Natural killer cell treated with Interleukin-12 subunit alpha and Interleukin-12 subunit beta and Interleukin-15 and Interleukin-18, amount 100 ng/mL, for 72 hours (primary cell): ENCODE measurements at regions not wholly inside any gene's neighbourhood (a gene's known extent, or its start where the extent isn't known, plus 50 kb on each side); places are given as distances from the start of the nearest gene placed in this dataset.

Source experiments
- ATAC-seq, 2 donors: fragments of 150-1000 bp; cut with Tn5 transposase in 1 of 2; sonication (Bioruptor Pico), chemical (Tn5 transposase) in 1 of 2; 2 replicates each; pipeline ENCODE4 v1.10.0; 2021
- DNase-seq: peaks from one replicate; pipeline ENCODE4 v3.0.0; 2022; ENCODE audit warnings: low spot score
- H3K27ac Mint-ChIP-seq, 2 donors: 1 replicate in 1 of 2; 2 replicates in 1 of 2; pipeline ENCODE4 v1.8.0; 2022; ENCODE audit warnings: mixed read lengths in 2 of 2, mild to moderate bottlenecking in 1 of 2, moderate library complexity in 1 of 2
- H3K27me3 Mint-ChIP-seq, 2 donors: 1 replicate in 1 of 2; 2 replicates in 1 of 2; pipeline ENCODE4 v1.8.0; 2022; ENCODE audit warnings: mixed read lengths in 2 of 2
- H3K36me3 Mint-ChIP-seq: one replicate; pipeline ENCODE4 v1.8.0; 2022; ENCODE audit warnings: mixed read lengths
- H3K4me1 Mint-ChIP-seq, 2 donors: 1 replicate in 1 of 2; 2 replicates in 1 of 2; pipeline ENCODE4 v1.8.0; 2022; ENCODE audit warnings: low read depth in 2 of 2, mixed read lengths in 2 of 2, mild to moderate bottlenecking in 1 of 2
- H3K4me3 Mint-ChIP-seq: one replicate; pipeline ENCODE4 v1.8.0; 2022; ENCODE audit warnings: mixed read lengths
- H3K9me3 Mint-ChIP-seq: 2 replicates; pipeline ENCODE4 v1.8.0; 2022; ENCODE audit warnings: mixed read lengths

DNA sequence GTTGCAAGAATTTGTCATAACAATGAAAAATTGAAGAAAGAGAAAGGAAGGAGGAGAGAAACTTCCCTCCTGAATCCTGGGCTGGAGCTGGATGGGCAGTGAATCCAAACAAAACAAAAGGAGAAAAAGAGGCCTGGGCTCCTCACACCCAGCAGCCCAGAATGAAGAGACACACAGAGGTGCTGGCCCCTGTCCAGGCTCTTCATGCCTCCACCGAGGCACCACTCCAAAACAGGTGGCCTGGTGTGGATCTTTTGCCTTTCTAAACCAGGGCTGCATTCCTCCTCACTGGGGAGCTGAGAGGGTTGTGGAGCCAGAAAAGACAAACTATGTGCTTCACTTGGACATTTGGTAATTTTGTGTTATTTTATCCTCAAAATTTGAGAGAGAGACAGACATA lies 76.0 kb downstream of the FAM124B start:
- Mint-ChIP-seq H3K36me3 (no peaks in the 10 kb centered on the region), H3K4me3 (no peak overlapping the region), H3K27ac (no peak overlapping the region), H3K9me3 (no peaks in the 10 kb centered on the region), H3K4me1 (no peaks in the 10 kb centered on the region), H3K27me3 (peaks cover 27 to 47% of the 10 kb centered on the region in 2 donors)
- DNase-seq (no peak), ATAC-seq (no peak)

DNA sequence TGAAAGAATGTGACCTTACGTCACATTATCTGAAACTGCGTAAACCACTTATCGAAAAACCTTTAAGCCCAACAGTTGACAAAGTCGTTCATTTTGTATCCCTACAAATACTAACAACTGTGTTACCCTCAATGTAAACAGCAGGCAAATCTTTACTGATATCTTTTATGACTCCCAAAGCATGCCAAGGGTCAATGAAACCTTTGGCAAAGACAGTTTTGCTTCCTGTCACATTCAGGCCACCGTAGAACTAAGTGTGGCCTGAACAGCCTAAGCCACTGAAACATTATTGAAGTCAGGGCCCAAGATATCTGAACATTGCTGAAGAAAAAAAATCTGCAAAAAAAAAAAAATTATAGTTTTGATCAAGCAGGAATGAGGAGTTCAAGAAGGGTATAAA lies 77.3 kb downstream of the FAM124B start:
- DNase-seq (no peak), ATAC-seq (no peak)
- Mint-ChIP-seq H3K27ac (no peak overlapping the region), H3K36me3 (no peaks in the 10 kb centered on the region), H3K9me3 (no peaks in the 10 kb centered on the region), H3K27me3 (peaks cover 36 to 47% of the 10 kb centered on the region in 2 donors), H3K4me1 (no peaks in the 10 kb centered on the region), H3K4me3 (no peak overlapping the region)

DNA sequence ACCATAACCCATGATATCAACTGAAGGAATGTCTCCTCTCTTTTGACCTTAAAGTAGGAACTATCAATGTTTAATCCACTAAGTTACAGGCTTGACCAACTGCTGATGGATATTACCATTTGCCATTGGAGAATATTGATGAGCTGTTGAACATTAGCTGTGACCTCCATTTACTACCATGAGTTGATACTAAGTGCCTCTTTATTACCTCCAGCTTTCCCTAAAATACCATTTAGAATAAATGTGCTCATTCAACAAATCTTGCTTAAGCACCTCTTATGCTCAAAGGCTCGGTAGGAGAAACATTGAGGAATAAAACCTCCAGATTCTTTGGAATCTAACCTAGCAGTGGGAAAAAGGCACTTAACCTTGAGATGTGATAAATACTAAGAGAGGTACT lies 81.2 kb downstream of the FAM124B start:
- H3K9me3 Mint-ChIP-seq, result no peaks in the 10 kb centered on the region
- no peak for ATAC-seq
- no peaks in the 10 kb centered on the region for H3K36me3 Mint-ChIP-seq
- H3K27ac Mint-ChIP-seq, result no peak overlapping the region
- no peak overlapping the region for H3K4me3 Mint-ChIP-seq
- no peaks in the 10 kb centered on the region for H3K4me1 Mint-ChIP-seq
- H3K27me3 Mint-ChIP-seq, result peaks cover 24 to 37% of the 10 kb centered on the region in 2 donors
- DNase-seq, result no peak

DNA sequence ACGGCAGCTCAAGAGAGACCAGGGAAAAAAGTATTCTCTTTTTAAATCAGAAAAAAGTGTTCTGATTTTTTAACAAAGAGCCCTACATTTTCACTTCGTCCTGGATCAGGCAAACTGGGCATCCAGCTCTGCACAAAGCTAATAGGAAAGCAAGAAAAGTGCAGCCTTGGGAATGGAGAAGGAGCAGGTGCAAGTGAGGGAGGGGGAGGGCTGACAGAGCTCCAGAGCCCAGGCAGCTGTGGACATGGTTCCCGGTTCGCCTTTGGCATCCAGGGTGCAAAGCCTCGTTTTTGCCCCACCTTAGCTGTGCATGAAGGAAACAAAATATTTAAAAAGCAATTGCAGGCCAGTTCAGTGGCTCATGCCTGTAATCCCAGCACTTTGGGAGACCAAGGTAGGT lies 82.2 kb downstream of the FAM124B start:
- Mint-ChIP-seq H3K4me3 (no peak overlapping the region), H3K9me3 (no peaks in the 10 kb centered on the region), H3K27me3 (peaks cover 26 to 41% of the 10 kb centered on the region in 2 donors), H3K4me1 (no peaks in the 10 kb centered on the region), H3K27ac (no peak overlapping the region), H3K36me3 (no peaks in the 10 kb centered on the region)
- no peak for ATAC-seq
- DNase-seq, result no peak

DNA sequence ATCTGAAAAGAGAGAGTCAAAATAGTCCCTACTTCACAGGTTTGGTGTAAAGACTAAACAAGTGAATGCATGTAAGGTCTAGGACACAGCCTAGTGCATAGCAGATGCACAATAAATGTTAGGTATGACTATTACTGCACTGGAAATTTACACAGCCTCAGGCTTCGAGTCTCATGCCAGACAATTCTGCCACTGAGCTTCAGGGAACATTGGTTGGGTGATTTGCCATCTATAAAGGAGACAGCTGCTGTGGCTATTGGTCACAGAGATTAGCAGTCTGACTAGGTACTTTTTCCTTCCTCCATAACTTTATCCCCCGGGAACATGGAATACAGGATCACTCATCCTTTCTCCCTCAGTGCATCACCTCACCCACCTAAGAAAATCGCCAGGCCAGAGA lies 89.2 kb downstream of the FAM124B start:
- no peaks in the 10 kb centered on the region for H3K9me3 Mint-ChIP-seq
- H3K36me3 Mint-ChIP-seq, result no peaks in the 10 kb centered on the region
- no peak overlapping the region for H3K27ac Mint-ChIP-seq
- H3K4me1 Mint-ChIP-seq, result no peaks in the 10 kb centered on the region
- ATAC-seq (no peak), DNase-seq (no peak)
- peaks cover 23 to 66% of the 10 kb centered on the region in 2 donors for H3K27me3 Mint-ChIP-seq
- no peak overlapping the region for H3K4me3 Mint-ChIP-seq

DNA sequence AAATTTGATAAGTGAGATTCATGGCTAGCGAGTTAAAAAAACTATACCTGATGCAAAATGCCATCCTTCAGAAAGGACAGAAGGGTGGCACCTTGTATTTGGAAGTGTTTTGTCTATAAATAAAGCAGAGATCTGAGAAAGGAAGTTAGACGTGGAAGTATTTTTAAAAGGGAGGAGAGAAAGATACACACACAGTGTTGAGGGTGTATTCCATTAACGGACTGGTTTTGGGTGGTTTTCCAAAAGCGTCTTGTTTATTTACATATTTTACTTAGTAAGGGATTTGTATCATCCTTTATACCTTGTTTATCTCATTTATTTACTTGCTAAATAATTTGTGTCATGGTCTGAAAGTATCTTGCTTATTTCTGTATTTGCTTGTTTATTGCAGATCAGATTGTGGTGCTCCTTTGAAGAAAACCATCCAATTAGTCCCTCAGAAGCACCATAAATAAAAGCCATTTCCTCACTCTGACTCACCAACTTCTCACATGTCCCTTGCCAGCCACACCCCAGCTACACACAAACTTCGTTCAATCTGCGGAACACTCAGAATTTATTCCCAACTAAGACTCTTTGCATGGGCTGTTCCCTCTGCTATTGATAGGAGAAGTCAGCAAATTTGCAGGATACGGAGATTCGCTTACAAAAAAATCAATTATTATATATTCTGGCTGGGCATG lies 90.8 kb downstream of the FAM124B start:
- Mint-ChIP-seq H3K36me3 (no peaks in the 10 kb centered on the region), H3K4me3 (no peak overlapping the region), H3K4me1 (no peaks in the 10 kb centered on the region), H3K27me3 (peaks cover 20 to 57% of the 10 kb centered on the region in 2 donors), H3K27ac (no peak overlapping the region), H3K9me3 (no peaks in the 10 kb centered on the region)
- no peak for DNase-seq
- no peak for ATAC-seq

DNA sequence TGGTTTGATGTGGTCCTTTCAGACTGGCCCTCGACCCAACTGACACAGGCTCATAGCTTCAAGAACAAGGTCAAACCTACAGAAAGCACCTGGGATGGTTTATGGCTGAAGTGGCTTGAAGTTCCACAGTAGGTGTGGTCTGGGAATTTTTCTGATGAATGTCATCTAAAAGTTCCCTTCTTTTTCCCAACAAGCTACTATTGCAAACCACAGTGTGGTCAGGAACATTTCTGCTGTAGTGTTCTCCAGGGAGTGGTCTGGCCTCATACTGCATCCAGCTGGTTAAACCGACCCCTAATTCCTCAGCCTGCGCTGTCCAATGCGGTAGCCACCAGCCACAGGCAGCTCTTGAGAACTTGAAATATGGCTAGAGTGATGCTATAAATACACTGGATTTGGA lies 92.7 kb downstream of the FAM124B start:
- Mint-ChIP-seq H3K9me3 (no peaks in the 10 kb centered on the region), H3K27me3 (peaks cover 17 to 44% of the 10 kb centered on the region in 2 donors), H3K36me3 (no peaks in the 10 kb centered on the region), H3K27ac (no peak overlapping the region), H3K4me1 (no peaks in the 10 kb centered on the region), H3K4me3 (no peak overlapping the region)
- no peak for ATAC-seq
- DNase-seq, result no peak

DNA sequence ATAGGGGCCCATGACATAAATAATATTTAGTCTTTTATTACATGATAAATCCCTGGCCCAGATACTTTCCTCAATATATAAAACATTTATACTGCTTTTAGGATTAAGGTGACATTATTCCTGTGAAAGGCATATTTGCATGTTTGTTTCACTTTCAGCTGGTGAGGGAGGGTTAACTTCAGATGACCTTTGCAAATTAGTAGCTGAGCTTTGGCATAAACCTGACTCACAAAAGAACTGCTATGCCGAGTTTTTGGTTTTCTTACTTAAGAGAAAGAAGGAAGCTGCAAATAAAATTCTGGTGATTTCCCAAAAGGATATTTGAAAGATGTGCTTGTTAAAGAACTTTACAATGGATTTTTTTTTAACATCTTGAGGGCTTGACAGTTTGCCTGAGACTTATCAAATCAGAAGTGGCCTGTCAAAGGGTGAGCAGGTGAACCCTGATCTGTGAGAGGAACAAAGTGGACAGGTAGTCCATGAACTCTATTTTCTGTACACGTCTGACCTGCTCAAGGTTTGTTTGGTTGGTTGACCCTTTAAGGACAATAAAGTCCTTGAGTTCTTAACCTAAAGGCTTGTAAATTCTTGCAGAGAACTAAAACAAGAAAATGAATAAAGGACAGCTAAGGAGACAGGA lies 93.5 kb downstream of the FAM124B start:
- Mint-ChIP-seq H3K4me3 (no peak overlapping the region), H3K36me3 (no peaks in the 10 kb centered on the region), H3K27me3 (peaks cover 15 to 37% of the 10 kb centered on the region in 2 donors), H3K4me1 (no peaks in the 10 kb centered on the region), H3K9me3 (no peaks in the 10 kb centered on the region), H3K27ac (no peak overlapping the region)
- ATAC-seq, result no peak
- no peak for DNase-seq

DNA sequence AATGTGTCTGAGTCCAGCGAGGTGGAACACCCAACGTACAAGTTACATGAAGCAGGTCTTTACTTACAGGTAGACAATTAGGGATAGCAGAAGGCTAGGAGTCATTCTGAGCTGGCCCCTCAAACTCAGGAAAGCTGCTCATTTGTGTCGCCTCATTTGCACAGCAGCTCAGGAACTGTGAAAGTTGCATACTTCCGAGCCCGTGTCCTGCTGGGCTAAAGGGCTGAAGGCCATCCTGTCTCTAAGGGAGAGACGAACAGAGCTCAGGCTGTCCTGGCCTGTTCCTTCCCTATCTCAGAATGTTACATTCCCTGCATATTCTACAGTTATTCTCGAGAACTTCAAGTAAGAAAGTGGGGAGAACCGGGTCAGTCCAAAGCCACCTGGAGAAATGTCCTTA lies 99.0 kb downstream of the FAM124B start:
- no peak for DNase-seq
- H3K4me3 Mint-ChIP-seq, result no peak overlapping the region
- ATAC-seq, result no peak
- H3K4me1 Mint-ChIP-seq, result no peaks in the 10 kb centered on the region
- H3K27me3 Mint-ChIP-seq, result peaks cover 4 to 23% of the 10 kb centered on the region in 2 donors
- H3K27ac Mint-ChIP-seq, result no peak overlapping the region
- no peaks in the 10 kb centered on the region for H3K9me3 Mint-ChIP-seq
- H3K36me3 Mint-ChIP-seq, result no peaks in the 10 kb centered on the region

DNA sequence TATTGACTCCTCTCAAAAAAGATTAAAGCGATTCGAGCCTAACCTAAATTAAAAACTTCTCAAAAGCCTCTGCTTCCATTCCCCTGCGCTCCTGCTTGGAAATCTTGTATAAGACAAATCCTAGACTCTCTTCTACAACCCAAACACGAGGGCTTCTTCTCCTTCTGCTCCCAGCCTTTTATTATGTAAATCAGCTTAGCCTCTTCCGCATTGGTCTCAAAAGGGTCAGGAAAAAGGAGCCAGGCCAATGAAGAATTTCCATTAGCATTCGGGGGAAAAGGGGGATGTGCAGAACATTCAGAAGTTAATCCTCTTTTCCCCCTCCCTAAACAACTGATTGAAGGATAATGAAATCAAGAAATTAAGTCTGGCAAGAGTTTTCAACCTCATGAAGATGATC lies 107.9 kb downstream of the FAM124B start:
- Mint-ChIP-seq H3K4me1 (no peaks in the 10 kb centered on the region), H3K27me3 (peaks cover 47 to 71% of the 10 kb centered on the region in 2 donors), H3K9me3 (no peaks in the 10 kb centered on the region), H3K4me3 (no peak overlapping the region), H3K36me3 (no peaks in the 10 kb centered on the region), H3K27ac (no peak overlapping the region)
- ATAC-seq (no peak), DNase-seq (no peak)

DNA sequence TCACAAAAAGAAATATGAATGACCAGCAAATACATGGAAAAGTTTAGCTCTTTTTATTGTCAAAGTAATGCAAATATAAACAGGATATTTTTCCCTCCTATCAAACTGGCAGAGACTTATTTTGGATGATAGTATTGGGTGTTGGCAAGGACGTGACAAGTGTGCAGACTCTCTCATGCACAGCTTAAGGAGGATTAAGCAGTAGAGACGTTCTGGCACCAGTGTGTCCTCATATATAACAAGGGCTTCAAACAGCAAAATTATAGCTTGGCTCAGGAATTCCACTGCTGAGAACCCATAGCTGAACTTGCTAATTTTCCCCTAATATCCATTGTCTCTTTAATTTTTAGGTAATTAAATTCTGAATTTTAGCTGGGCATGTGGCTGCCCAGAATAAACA lies 114.4 kb downstream of the FAM124B start:
- Mint-ChIP-seq H3K27me3 (peaks cover 24 to 48% of the 10 kb centered on the region in 2 donors), H3K27ac (no peak overlapping the region), H3K36me3 (no peaks in the 10 kb centered on the region), H3K4me1 (no peaks in the 10 kb centered on the region), H3K4me3 (no peak overlapping the region), H3K9me3 (no peaks in the 10 kb centered on the region)
- ATAC-seq (no peak), DNase-seq (no peak)

DNA sequence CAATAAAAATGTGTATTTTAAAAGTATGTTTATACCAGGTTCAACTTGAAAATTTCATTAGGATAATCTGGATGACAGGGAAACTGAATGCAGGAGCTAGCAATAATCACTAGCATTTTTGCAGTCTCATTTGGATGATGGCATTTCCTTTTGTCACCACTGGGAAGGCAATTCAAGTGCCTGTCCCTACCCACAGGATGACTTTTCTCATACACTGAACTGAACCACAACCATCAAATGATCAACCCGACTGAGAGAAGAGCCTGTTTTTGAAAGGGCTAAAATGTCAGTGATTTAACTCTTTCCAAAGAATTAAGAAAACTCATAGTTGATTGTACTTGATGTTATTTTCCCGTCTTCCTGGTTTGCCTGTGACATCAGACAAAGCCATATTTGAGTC lies 115.0 kb downstream of the FAM124B start:
- Mint-ChIP-seq H3K36me3 (no peaks in the 10 kb centered on the region), H3K9me3 (no peaks in the 10 kb centered on the region), H3K4me1 (no peaks in the 10 kb centered on the region), H3K4me3 (no peak overlapping the region), H3K27ac (no peak overlapping the region), H3K27me3 (peaks cover 22 to 42% of the 10 kb centered on the region in 2 donors)
- ATAC-seq (no peak), DNase-seq (no peak)

DNA sequence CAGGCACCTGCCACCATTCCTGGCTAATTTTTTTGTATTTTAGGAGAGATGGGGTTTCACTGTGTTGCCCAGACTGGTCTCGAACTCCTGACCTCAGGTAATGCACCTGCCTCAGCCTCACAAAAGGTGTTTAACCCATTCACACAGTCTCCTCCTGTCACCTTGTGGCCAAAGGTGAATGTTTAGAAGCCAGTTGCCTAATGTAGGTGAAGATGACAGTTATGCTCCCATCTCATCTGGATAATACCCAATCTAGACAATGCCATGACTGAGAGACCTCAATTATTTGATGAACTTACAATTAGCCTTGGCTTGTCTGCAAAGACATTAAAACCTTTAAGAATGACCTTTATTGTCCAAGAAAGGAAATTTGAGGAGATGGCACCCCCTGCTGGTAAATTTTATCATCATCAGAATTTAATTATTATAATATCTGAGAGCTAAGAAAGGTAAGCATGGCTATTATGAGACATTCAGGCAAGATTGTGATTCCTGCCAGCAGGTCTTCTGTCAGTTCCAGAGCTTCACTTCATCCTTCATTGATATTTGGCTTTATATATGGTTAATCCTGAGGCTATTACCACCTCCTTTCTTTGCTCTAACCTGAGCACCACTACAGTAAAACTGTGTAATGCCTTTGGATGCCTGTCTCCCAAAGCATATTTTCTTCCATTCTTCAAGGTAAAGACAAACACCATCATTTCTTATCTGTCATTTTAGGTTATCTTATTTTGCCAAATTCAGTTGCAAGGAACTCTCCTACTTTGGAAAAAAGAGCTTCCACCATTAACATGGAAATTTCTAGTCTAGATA lies 117.6 kb downstream of the FAM124B start:
- Mint-ChIP-seq H3K27me3 (peaks cover 21 to 38% of the 10 kb centered on the region in 2 donors), H3K36me3 (no peaks in the 10 kb centered on the region), H3K27ac (no peak overlapping the region), H3K4me3 (no peak overlapping the region), H3K9me3 (no peaks in the 10 kb centered on the region), H3K4me1 (no peaks in the 10 kb centered on the region)
- ATAC-seq, result no peak
- no peak for DNase-seq

DNA sequence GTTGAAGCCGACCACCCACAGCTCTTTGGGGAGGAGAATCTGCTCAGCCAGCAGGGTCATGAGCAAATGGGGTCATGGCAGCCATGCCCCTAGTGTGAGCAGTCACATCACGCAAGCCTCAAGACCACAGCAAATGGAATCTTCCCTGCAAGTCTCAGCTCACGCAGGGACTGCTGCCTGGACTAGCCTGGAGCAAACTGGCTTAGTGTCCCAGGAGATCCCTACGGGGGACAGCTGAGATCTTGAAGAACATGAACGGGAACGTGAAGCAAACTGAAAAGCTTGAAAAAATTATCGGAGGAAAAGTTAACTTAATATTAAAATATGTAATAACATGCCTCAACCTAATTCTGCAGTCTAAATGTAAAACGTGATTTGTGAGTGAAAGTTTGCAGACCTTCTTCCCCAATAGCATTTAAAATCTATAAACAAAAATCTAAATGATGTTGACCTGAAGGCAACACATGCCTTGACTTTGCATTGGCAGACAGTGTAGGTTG lies 118.4 kb downstream of the FAM124B start:
- H3K9me3 Mint-ChIP-seq, result no peaks in the 10 kb centered on the region
- H3K4me3 Mint-ChIP-seq, result no peak overlapping the region
- DNase-seq (no peak), ATAC-seq (no peak)
- H3K36me3 Mint-ChIP-seq, result no peaks in the 10 kb centered on the region
- no peak overlapping the region for H3K27ac Mint-ChIP-seq
- peaks cover 21 to 34% of the 10 kb centered on the region in 2 donors for H3K27me3 Mint-ChIP-seq
- H3K4me1 Mint-ChIP-seq, result no peaks in the 10 kb centered on the region
